ENCODE measurements at regions not wholly inside any gene's neighbourhood (a gene's known extent, or its start where the extent isn't known, plus 50 kb on each side); places are given as distances from the start of the nearest gene placed in this dataset.
"Not testable (repeated sequence)": the region's sequence is repeated elsewhere in the genome, so short reads cannot be mapped to it uniquely, and the experiment has no call there.

DNA sequence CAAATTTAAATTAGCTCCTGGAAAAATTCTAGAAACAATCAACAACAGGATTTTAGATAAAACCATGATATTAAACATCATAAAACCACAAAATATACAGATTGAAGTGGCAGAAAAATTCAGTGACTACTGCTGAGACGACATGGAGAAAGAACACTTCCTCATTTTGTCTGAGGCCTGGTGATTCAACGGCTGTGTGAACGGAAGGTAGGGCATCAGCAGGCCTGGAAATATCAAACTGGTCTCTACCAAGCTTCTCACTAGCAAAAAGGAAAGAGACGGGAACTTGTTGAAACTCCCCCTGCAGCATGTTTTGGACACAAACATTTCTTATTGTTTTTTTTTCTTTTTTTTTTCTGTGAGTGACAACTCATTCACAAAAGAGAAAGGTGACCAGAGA lies 58.0 kb upstream of the AHI1 start:
- Histone ChIP-seq H3K36me3 (ENCODE audit: insufficient read depth, low read length) (no peaks in the 10 kb centered on the region), H3K9ac (ENCODE audit: low read depth, low read length) (no peak overlapping the region), H3K4me1 (ENCODE audit: insufficient read depth, low read length) (no peaks in the 10 kb centered on the region), H3K9me3 (ENCODE audit: control insufficient read depth, insufficient read depth, low read length) (no peaks in the 10 kb centered on the region)

- no peaks in the 10 kb centered on the region for H3K36me3 ChIP-seq (ENCODE audit: insufficient read depth, low read length)
- H3K9me3 ChIP-seq (ENCODE audit: control insufficient read depth, insufficient read depth, low read length), result no peaks in the 10 kb centered on the region
- H3K4me1 ChIP-seq (ENCODE audit: insufficient read depth, low read length), result no peaks in the 10 kb centered on the region
- no peak overlapping the region for H3K9ac ChIP-seq (ENCODE audit: low read depth, low read length)
These were observed 60.0 kb upstream of the AHI1 start for GRCh38 chr6:135557582-135557981.

- not testable (repeated sequence) for H3K9ac ChIP-seq (ENCODE audit: low read depth, low read length); H3K36me3 ChIP-seq (ENCODE audit: insufficient read depth, low read length); H3K9me3 ChIP-seq (ENCODE audit: control insufficient read depth, insufficient read depth, low read length); H3K4me1 ChIP-seq (ENCODE audit: insufficient read depth, low read length)
These were observed 68.1 kb upstream of the AHI1 start for GRCh38 chr6:135565605-135566004.

DNA sequence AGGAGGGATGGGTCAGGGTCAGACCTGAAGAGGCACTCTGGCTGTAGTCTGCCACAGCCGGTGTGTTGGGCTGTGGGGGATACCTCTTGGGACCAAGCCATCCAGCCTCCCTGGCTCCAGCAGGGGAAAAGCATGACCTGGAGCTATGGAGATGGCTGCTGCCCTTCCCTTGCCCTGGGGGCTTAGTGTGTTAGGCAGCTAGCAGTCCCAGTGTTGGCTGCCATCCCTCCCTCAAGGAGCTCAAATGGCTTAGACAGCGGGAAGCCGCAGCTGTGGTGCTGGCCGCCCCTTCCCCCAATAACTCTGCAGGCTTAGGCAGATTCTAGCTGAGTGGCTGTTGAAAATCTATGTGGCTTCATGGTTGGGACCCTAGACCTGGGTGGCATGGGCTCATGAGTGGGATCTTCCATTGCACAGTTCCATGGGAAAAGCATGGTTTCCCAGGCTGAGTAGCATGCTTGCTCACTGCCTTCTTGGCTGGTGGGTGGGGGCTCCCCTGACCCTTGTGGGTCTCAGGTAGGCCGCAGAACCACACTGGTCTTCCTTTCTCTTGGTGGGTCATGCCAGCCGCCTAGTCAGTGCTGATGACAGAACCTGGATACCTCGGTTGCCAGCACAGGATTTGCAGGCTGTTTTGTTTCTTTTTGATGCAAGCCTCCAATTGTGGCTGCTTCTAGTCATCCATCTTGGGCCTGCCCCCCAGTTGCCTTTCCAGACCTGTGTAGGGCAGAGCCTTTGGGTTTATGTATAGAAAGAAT lies 69.0 kb upstream of the AHI1 start:
- Histone ChIP-seq H3K36me3 (ENCODE audit: insufficient read depth, low read length) (no peaks in the 10 kb centered on the region), H3K9ac (ENCODE audit: low read depth, low read length) (no peak overlapping the region), H3K9me3 (ENCODE audit: control insufficient read depth, insufficient read depth, low read length) (no peaks in the 10 kb centered on the region), H3K4me1 (ENCODE audit: insufficient read depth, low read length) (no peaks in the 10 kb centered on the region)

GRCh38 chr6:135567375-135568083 lies 70.0 kb upstream of the AHI1 start:
- Histone ChIP-seq H3K9ac (ENCODE audit: low read depth, low read length) (no peak overlapping the region), H3K4me1 (ENCODE audit: insufficient read depth, low read length) (no peaks in the 10 kb centered on the region), H3K36me3 (ENCODE audit: insufficient read depth, low read length) (no peaks in the 10 kb centered on the region), H3K9me3 (ENCODE audit: control insufficient read depth, insufficient read depth, low read length) (no peaks in the 10 kb centered on the region)

GRCh38 chr6:135568379-135568778 lies 70.8 kb upstream of the AHI1 start:
- Histone ChIP-seq H3K36me3 (ENCODE audit: insufficient read depth, low read length) (no peaks in the 10 kb centered on the region), H3K4me1 (ENCODE audit: insufficient read depth, low read length) (no peaks in the 10 kb centered on the region), H3K9me3 (ENCODE audit: control insufficient read depth, insufficient read depth, low read length) (no peaks in the 10 kb centered on the region), H3K9ac (ENCODE audit: low read depth, low read length) (no peak overlapping the region)

- Histone ChIP-seq H3K9ac (ENCODE audit: low read depth, low read length) (no peak overlapping the region), H3K9me3 (ENCODE audit: control insufficient read depth, insufficient read depth, low read length) (no peaks in the 10 kb centered on the region), H3K36me3 (ENCODE audit: insufficient read depth, low read length) (no peaks in the 10 kb centered on the region), H3K4me1 (ENCODE audit: insufficient read depth, low read length) (no peaks in the 10 kb centered on the region)
These were observed 74.5 kb upstream of the AHI1 start for GRCh38 chr6:135572051-135572450.

DNA sequence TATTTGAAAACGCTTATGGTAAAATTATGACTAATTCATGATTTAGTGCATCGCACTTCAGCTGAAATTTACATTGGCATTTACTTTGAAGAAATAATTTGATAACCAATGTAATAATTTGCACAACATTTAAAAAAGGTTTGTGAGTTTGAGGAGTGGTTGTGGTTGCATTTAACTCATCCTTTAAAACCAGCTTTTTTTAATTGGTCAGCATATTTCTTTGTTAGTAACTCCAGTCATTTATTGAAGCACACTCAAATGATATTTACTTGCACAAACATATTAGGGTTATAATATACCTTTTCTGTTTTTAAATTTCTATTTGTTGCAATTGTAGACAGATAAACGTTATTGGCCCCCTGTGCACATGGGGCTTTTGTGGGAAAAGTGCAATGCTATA lies 78.1 kb upstream of the AHI1 start:
- Histone ChIP-seq H3K4me1 (ENCODE audit: insufficient read depth, low read length) (peaks cover 2% of the 10 kb centered on the region; the same call in 1 of the 2 replicates), H3K9ac (ENCODE audit: low read depth, low read length) (no peak overlapping the region), H3K36me3 (ENCODE audit: insufficient read depth, low read length) (no peaks in the 10 kb centered on the region), H3K9me3 (ENCODE audit: control insufficient read depth, insufficient read depth, low read length) (no peaks in the 10 kb centered on the region)

DNA sequence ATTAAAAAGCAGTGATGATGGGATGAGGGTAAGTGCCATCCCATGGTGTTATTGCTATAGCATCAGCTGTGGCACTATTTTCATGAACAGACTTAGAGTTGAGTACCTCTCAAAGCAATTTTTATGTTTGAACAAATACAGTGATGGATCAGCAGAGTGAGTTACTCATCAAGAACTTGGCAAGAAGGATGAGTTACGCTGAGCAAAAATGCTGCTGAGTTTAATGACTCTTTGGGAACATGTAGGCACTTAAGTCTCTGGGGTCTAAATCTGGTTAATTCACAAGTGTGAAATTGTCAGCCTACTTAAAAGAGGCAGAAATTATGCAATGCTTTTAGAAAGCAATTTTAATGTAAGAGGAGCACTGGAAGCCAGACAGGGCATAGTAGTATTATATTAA lies 78.5 kb upstream of the AHI1 start:
- Histone ChIP-seq H3K9me3 (ENCODE audit: control insufficient read depth, insufficient read depth, low read length) (no peaks in the 10 kb centered on the region), H3K36me3 (ENCODE audit: insufficient read depth, low read length) (no peaks in the 10 kb centered on the region), H3K9ac (ENCODE audit: low read depth, low read length) (no peak overlapping the region), H3K4me1 (ENCODE audit: insufficient read depth, low read length) (peaks cover 6% of the 10 kb centered on the region; the same call in 1 of the 2 replicates)

DNA sequence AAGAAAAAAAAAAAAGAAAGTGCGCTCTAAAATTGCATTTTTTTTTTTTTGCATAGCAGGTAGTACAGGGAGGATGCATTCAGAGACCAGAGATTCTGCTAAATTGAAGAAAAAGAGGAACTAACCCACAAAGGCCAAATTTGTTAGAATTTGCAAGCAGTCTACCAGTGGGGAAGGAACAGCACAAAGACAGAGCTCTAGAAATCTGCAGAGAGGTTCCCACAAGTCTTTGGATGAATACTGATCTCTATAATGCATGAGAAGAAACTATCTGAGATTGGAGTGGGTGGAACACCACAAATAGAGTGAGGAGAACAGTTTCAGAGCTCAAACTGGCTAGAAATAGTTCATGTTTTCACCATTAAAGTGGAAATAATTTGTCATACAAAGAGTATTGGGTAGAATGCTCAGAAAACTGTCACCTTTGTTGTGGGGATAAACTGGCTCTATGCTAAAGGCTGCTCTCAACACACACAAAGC lies 79.6 kb upstream of the AHI1 start:
- Histone ChIP-seq H3K4me1 (ENCODE audit: insufficient read depth, low read length) (peaks cover 16% of the 10 kb centered on the region; the same call in 1 of the 2 replicates), H3K36me3 (ENCODE audit: insufficient read depth, low read length) (no peaks in the 10 kb centered on the region), H3K9ac (ENCODE audit: low read depth, low read length) (no peak overlapping the region), H3K9me3 (ENCODE audit: control insufficient read depth, insufficient read depth, low read length) (no peaks in the 10 kb centered on the region)

DNA sequence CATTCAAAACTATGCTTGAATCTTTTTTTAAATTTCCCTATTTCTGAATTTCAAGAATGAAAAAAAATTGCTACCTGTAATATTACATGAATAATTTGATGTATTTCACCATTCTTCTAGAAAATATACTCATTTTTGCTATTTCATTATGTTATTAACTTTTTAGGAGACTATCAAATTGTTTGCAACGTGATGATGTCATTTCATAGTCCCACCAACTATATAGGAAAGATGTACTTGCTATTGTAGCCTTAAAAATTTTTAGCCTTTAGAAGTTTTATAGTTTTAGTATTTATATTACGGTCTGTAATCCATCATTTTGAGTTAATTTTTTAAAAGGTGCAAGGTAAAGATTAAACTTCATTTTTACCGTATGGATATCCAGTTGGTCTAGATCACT lies 81.4 kb upstream of the AHI1 start:
- no peak overlapping the region for H3K9ac ChIP-seq (ENCODE audit: low read depth, low read length)
- H3K36me3 ChIP-seq (ENCODE audit: insufficient read depth, low read length), result no peaks in the 10 kb centered on the region
- peaks cover 16% of the 10 kb centered on the region; the same call in 1 of the 2 replicates for H3K4me1 ChIP-seq (ENCODE audit: insufficient read depth, low read length)
- H3K9me3 ChIP-seq (ENCODE audit: control insufficient read depth, insufficient read depth, low read length), result no peaks in the 10 kb centered on the region

DNA sequence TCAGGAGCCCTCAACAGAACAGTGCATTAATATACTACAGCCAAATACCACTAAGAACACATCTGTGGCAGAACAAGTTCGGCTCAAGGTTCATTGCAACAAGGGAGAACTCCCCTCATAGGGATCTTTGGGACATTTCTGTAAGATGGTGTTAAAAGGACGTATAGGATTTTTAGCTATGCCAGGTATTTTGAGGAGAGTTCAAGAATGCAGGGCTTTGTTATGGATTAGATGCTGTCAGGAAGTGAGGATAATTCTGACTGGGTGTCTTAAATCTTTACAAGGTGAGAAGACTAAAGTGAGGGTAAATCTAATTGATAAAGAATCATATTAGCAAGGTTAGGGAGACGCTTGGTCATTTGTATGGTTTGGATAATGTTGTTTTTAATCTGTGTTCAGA lies 83.7 kb upstream of the AHI1 start:
- H3K9ac ChIP-seq (ENCODE audit: low read depth, low read length), result no peak overlapping the region

DNA sequence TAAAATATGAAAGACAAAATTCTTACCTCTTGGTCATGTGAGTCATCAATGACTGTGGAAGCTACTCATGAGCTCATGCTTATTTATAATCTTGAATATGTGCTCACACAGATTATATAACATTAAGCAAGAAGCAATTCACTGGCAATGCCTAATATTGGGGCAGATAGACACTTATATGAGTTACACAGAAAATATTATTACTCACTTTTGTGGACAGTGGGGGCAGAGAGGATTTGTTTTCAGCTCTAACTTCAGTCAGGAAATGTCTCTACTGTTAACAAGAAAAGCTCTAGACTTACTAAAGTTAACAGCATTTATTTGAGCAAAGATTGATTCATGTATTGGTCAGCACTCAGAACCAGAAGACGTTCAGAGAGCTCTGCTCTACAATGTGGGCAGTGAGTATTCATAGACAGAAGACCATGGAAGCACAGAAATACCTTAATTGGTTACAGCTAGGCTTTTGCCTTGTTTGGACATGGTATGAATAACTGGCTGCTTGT lies 85.8 kb upstream of the AHI1 start:
- Histone ChIP-seq H3K36me3 (ENCODE audit: insufficient read depth, low read length) (no peaks in the 10 kb centered on the region), H3K4me1 (ENCODE audit: insufficient read depth, low read length) (peaks cover 16% of the 10 kb centered on the region; the same call in 1 of the 2 replicates), H3K9ac (ENCODE audit: low read depth, low read length) (no peak overlapping the region), H3K9me3 (ENCODE audit: control insufficient read depth, insufficient read depth, low read length) (no peaks in the 10 kb centered on the region; the same call in 1 of the 2 replicates)

More for the DNA sequence above, 83.7 kb upstream of the AHI1 start:
- no peaks in the 10 kb centered on the region for H3K9me3 ChIP-seq (ENCODE audit: control insufficient read depth, insufficient read depth, low read length)
- no peaks in the 10 kb centered on the region for H3K36me3 ChIP-seq (ENCODE audit: insufficient read depth, low read length)
- H3K4me1 ChIP-seq (ENCODE audit: insufficient read depth, low read length), result peaks cover 16% of the 10 kb centered on the region; the same call in 1 of the 2 replicates

GRCh38 chr6:135586388-135586787 lies 88.8 kb upstream of the AHI1 start:
- H3K9me3 ChIP-seq (ENCODE audit: control insufficient read depth, insufficient read depth, low read length), result no peaks in the 10 kb centered on the region; the same call in 1 of the 2 replicates

GRCh38 chr6:135586844-135587243 lies 89.3 kb upstream of the AHI1 start:
- no peaks in the 10 kb centered on the region; the same call in 1 of the 2 replicates for H3K9me3 ChIP-seq (ENCODE audit: control insufficient read depth, insufficient read depth, low read length)
- no peak overlapping the region for H3K9ac ChIP-seq (ENCODE audit: low read depth, low read length)
- peaks cover 2% of the 10 kb centered on the region; the same call in 1 of the 2 replicates for H3K4me1 ChIP-seq (ENCODE audit: insufficient read depth, low read length)
- no peaks in the 10 kb centered on the region for H3K36me3 ChIP-seq (ENCODE audit: insufficient read depth, low read length)

More at GRCh38 chr6:135586388-135586787, 88.8 kb upstream of the AHI1 start:
- Histone ChIP-seq H3K36me3 (ENCODE audit: insufficient read depth, low read length) (no peaks in the 10 kb centered on the region), H3K4me1 (ENCODE audit: insufficient read depth, low read length) (peaks cover 7% of the 10 kb centered on the region; the same call in 1 of the 2 replicates), H3K9ac (ENCODE audit: low read depth, low read length) (no peak overlapping the region)

All from ES-I3 (cell line).